Fibroblast of skin of right quadriceps (primary cell): ENCODE measurements at regions not wholly inside any gene's neighbourhood (a gene's known extent, or its start where the extent isn't known, plus 50 kb on each side); places are given as distances from the start of the nearest gene placed in this dataset.
A peak's percentile ranks its signal among the peaks of the same experiment; 100 is the strongest.
"Not testable (repeated sequence)": the region's sequence is repeated elsewhere in the genome, so short reads cannot be mapped to it uniquely, and the experiment has no call there.

Experiments used
- DNase-seq: peaks from one replicate; pipeline ENCODE4 v3.0.0-alpha.2; 2013

DNA sequence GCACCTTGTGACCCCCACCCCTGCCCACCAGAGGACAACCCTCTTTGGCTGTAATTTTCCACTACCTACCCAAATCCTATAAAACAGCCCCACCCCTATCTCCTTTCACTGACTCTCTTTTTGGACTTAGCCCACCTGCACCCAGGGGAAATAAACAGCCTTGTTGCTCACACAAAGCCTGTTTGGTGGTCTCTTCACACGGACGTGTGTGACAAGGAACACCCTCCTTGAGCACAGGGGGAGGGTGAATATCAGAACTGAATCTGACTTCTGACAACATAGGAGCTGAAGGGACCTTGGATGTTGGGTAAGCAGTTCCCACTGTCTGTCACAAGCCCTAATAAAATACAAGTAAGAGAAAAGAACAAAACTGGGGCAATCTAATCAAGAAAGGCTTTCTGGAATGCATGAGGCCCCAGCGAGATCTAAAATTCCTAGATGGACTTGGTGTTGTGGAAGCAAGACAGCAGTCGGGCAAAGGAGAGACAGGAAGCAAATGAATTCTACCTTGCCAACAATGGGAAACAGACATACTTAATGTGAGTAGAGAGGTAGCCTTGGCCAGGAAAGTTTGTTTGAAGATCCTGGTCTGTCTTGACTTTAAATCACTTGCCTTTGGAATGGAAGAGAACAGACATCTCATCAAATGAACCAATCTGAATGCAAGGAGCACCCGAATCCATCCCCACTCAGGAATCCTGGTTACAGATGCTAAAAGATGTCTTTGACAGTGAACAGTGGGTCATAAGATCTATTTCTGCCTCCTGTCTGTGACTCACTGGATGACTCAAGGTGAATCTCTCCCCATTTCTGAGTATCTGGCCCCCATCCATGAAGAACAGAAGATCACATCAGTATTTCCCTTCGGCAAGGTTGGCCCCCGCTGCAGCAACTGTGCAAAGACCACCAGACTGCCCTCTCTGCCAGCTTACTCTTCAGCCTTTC lies 53.3 kb downstream of the OLFML3 start:
- peak; percentile 90 for DNase-seq

DNA sequence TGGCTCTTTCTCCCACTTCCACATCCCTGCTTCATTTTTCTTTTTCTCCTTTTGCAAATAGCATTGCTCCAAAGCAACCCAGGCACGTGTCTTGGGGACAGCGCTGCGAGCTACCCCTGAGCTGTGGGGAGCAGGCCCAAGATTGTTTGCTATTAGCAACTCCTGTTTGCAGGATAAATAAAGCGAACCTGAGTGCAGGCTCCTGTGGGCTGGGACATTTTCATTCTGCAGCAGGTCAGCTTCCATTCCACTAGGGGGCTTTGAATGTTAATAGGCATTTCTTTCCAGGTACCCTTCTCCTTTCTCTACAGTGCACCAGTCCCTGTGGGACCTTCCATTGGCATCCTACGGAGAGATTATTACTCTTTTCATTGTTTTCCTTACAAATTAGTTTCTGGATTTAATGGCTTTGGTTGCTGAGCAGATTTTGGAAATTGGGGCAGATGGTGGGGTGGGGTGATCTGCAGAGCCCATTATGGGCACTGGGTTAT lies 54.0 kb downstream of the OLFML3 start:
- peak; percentile 26 for DNase-seq

DNA sequence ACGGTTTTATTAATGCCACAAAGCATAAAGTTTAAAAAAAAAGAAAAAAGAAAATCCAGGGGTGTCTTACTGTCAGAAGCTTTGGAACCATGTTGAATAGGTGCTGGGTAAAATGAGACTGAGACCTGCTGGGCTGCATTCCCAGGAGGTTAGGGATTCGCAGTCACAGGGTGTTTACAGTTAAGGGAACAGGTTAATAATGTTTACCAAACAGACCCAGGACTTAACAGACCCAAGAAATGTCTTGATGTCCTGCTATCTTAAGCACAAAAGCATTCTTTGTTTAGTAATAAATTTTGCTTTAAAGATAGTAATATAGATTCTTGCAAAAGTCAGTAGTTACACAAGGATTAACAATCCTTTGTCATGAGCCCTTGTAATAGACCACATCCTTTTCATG lies 54.7 kb downstream of the OLFML3 start:
- DNase-seq: no peak

DNA sequence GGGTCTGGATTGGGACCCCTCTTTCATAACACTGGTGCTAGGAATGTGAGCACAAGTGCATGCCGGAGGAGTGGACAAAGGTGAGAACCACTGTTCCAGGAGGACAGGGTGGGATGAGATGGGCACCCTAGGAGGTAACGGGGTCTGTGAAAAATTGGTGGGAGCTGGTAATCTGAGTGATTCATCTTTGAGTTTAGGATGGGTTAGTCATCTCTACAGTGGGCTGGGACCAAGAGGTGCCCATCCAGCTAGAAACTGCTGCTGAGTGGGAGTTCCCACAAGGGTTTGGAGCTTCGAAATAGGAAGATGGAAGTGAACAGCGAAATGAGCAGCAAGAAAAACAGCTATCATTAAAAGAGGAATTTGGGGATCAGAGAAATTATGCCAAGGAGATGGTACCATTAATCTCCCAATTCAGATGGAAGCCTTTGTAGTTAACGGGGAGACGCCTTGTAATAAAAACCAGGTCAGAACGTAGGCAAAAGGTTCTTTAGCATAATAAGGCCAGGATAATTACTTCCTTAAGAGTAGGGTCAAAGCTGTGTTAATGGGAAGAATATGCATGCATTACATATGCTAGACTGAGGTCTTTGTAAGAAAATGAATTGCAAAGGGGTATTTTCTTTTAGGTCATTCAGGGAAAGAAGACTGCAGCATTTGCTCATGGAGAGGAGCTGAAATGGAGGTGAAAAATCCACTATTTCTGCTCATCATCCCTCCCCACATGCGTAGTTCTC lies 55.5 kb downstream of the OLFML3 start:
- no peak for DNase-seq

DNA sequence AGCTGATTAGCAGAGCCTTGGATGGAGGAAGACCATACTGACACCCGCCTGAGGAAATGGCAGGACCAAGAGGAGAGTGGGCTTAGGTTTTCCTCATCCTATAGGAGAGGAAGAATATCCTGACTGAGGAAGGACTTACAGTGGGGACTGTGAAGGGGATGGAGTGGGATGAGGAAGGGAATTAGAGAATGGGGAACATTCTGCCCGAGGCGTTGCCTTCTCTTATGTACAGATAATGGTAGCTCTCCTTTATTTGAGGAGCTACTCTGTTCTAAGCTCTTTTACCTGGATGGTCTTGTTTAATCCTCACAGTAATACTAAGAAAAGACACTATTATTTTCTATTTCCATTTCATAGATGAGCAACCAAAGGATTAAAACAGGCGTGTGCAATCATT lies 56.0 kb downstream of the OLFML3 start:
- no peak for DNase-seq

DNA sequence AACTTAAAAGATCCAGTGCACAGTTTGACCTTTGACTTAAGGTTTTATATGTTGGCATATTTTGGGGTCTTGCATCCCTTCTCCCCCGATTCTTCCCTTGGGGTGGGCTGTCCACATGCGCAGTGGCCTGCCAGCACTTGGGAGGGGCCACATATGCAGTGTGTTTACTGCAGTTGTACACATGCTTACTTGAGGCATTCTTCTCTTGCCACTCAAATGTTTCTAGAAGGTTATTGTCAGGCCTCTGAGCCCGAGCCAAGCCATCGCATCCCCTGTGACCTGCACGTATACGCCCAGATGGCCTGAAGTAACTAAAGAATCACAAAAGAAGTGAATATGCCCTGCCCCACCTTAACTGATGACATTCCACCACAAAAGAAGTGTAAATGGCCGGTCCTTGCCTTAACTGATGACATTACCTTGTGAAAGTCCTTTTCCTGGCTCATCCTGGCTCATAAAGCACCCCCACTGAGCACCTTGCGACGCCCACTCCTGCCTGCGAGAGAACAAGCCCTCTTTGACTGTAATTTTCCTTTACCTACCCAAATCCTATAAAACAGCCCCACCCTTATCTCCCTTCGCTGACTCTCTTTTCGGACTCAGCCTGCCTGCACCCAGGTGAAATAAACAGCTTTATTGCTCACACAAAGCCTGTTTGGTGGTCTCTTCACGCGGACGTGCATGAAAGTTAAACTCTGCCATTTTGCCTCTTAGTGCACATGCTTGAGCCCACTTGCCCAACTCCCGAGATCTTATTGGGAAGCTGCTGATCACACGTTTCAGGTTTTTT lies 57.8 kb downstream of the OLFML3 start:
- not testable (repeated sequence) for DNase-seq

DNA sequence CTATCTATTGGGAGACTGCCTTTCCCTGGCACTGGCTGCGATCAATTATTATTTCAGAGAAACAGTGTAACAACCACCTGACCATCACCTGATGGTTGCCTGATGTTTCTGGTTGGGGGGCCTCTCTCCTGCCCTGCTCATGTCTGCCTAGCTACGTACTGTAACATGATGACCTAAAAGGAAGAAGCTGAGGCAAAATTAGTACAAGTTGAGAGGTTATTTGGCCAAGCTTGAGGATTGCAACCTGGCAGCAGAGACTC lies 58.3 kb downstream of the OLFML3 start:
- no peak for DNase-seq

DNA sequence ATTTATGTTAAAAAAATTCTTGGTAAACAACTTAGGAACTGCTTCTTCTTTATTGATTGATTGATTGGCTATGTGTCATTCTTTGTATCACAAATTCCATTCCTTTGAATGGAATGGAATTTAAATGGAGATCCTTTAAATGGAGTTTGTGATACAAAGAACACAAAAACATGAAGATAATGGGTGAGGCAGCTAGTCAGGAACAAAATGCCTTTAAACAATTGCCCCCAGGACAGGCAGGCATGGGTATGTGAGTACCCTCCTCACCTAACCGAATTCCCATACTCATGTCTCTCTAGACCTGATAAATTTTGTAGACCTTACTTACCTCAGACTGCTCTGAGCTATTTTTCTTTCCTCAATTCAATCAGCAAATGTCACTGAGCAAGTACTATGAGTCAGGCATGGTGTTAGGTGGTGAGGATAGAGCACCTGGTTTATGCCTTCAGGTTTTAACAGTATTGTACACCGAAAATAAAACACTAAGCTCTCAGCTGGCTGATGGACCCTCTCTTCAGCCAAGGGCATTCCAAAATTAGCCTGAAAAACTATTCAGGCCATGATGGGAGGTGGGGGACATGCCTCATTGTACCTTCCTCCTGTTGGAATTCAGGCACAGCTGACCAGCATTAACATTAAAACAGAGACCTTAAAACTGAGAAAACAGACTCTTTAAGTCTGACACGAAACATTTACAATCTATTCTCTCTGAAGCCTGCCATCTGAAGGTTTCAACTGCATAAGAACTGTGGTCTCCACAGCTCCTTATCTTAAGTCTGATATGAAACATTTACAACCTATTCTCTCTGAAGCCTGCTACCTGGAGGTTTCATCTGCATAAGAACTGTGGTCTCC lies 58.9 kb downstream of the OLFML3 start:
- no peak for DNase-seq
